ENCODE measurements at regions not wholly inside any gene's neighbourhood (a gene's known extent, or its start where the extent isn't known, plus 50 kb on each side); places are given as distances from the start of the nearest gene placed in this dataset.
A peak's percentile ranks its signal among the peaks of the same experiment; 100 is the strongest.
"Not testable (repeated sequence)": the region's sequence is repeated elsewhere in the genome, so short reads cannot be mapped to it uniquely, and the experiment has no call there.

- DNase-seq, result no peak
These were observed 140.2 kb upstream of the RUNX1 start for GRCh38 chr21:35189077-35189863.

- not testable (repeated sequence) for DNase-seq
These were observed 134.3 kb upstream of the RUNX1 start for GRCh38 chr21:35183389-35183788.

- no peak for DNase-seq
These were observed 131.0 kb upstream of the RUNX1 start for GRCh38 chr21:35179990-35180540.

GRCh38 chr21:35178827-35179226 is 129.7 kb upstream of the RUNX1 start:
- DNase-seq, result peak; percentile 20

GRCh38 chr21:35178098-35178497 is 129.0 kb upstream of the RUNX1 start:
- no peak for DNase-seq

GRCh38 chr21:35172231-35172630 is 123.1 kb upstream of the RUNX1 start:
- DNase-seq, result no peak

GRCh38 chr21:35171385-35171784 is 122.3 kb upstream of the RUNX1 start:
- no peak for DNase-seq

- no peak for DNase-seq
These were observed 121.7 kb upstream of the RUNX1 start for GRCh38 chr21:35170818-35171217.

GRCh38 chr21:35170244-35170643 is 121.1 kb upstream of the RUNX1 start:
- DNase-seq, result no peak

GRCh38 chr21:35169574-35169973 is 120.5 kb upstream of the RUNX1 start:
- no peak for DNase-seq

GRCh38 chr21:35168735-35169134 is 119.6 kb upstream of the RUNX1 start:
- DNase-seq, result no peak

GRCh38 chr21:35164971-35165483 is 115.9 kb upstream of the RUNX1 start:
- no peak for DNase-seq

GRCh38 chr21:35164380-35164779 is 115.3 kb upstream of the RUNX1 start:
- no peak for DNase-seq

GRCh38 chr21:35163411-35163810 is 114.3 kb upstream of the RUNX1 start:
- no peak for DNase-seq

GRCh38 chr21:35162831-35163230 is 113.7 kb upstream of the RUNX1 start:
- DNase-seq, result no peak

- no peak for DNase-seq
These were observed 110.8 kb upstream of the RUNX1 start for GRCh38 chr21:35159881-35160280.

- DNase-seq, result not testable (repeated sequence)
These were observed 108.3 kb upstream of the RUNX1 start for GRCh38 chr21:35157374-35157773.

- DNase-seq, result no peak
These were observed 107.5 kb upstream of the RUNX1 start for GRCh38 chr21:35156293-35157278.

GRCh38 chr21:35154788-35155187 is 105.7 kb upstream of the RUNX1 start:
- no peak for DNase-seq

- no peak for DNase-seq
These were observed 104.6 kb upstream of the RUNX1 start for GRCh38 chr21:35153671-35154070.

GRCh38 chr21:35150562-35151226 is 101.6 kb upstream of the RUNX1 start:
- DNase-seq, result no peak

GRCh38 chr21:35149698-35150097 is 100.6 kb upstream of the RUNX1 start:
- no peak for DNase-seq
